GM12864 (cell line): ENCODE measurements at regions not wholly inside any gene's neighbourhood (a gene's known extent, or its start where the extent isn't known, plus 50 kb on each side); places are given as distances from the start of the nearest gene placed in this dataset.

Experiments
- DNase-seq: peaks from one replicate; pipeline ENCODE4 v3.0.0-alpha.2; 2011; ENCODE audit warnings: low read depth
- H3K4me3 ChIP-seq: 2 replicates; pipeline ENCODE4 v1.5.1; 2011; ENCODE audit warnings: mild to moderate bottlenecking, low read depth, low read length, control low read depth
- TF ChIP-seq, protein P1 (sequence below): IDR thresholded peaks from 2 replicates; pipeline ENCODE4 v1.5.1; 2011; ENCODE audit warnings: low read depth, mild to moderate bottlenecking, moderate library complexity, low read length, control low read depth, inconsistent platforms; ENCODE audit errors: missing control alignments

GRCh38 chrX:40165861-40166260 lies 68.1 kb upstream of the BCOR start:
- no peak overlapping the region for H3K4me3 ChIP-seq
- TF ChIP-seq, protein P1, sequence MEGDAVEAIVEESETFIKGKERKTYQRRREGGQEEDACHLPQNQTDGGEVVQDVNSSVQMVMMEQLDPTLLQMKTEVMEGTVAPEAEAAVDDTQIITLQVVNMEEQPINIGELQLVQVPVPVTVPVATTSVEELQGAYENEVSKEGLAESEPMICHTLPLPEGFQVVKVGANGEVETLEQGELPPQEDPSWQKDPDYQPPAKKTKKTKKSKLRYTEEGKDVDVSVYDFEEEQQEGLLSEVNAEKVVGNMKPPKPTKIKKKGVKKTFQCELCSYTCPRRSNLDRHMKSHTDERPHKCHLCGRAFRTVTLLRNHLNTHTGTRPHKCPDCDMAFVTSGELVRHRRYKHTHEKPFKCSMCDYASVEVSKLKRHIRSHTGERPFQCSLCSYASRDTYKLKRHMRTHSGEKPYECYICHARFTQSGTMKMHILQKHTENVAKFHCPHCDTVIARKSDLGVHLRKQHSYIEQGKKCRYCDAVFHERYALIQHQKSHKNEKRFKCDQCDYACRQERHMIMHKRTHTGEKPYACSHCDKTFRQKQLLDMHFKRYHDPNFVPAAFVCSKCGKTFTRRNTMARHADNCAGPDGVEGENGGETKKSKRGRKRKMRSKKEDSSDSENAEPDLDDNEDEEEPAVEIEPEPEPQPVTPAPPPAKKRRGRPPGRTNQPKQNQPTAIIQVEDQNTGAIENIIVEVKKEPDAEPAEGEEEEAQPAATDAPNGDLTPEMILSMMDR: no peak
- DNase-seq: no peak

- H3K4me3 ChIP-seq: no peak overlapping the region
These were observed 67.4 kb upstream of the BCOR start for GRCh38 chrX:40165206-40165605.

GRCh38 chrX:40164751-40165150 lies 67.0 kb upstream of the BCOR start:
- H3K4me3 ChIP-seq: no peak overlapping the region
- TF ChIP-seq, protein P1: no peak
- DNase-seq: no peak

More at GRCh38 chrX:40165206-40165605, 67.4 kb upstream of the BCOR start:
- TF ChIP-seq, protein P1: no peak
- DNase-seq: no peak

GRCh38 chrX:40158036-40158706 lies 60.4 kb upstream of the BCOR start:
- no peak for DNase-seq
- TF ChIP-seq, protein P1: peak; percentile 33
- H3K4me3 ChIP-seq: peak overlapping the region; percentile 44

GRCh38 chrX:40157228-40158035 lies 59.7 kb upstream of the BCOR start:
- H3K4me3 ChIP-seq: peak overlapping the region; percentile 31; the same call in 1 of the 2 replicates
- TF ChIP-seq, protein P1: no peak
- DNase-seq: no peak

- DNase-seq: no peak
- no peak overlapping the region for H3K4me3 ChIP-seq
- TF ChIP-seq, protein P1: no peak
These were observed 58.9 kb upstream of the BCOR start for GRCh38 chrX:40156470-40157227.
